HG03108 (cell line): ENCODE measurements at regions not wholly inside any gene's neighbourhood (a gene's known extent, or its start where the extent isn't known, plus 50 kb on each side); places are given as distances from the start of the nearest gene placed in this dataset.
"Not testable (repeated sequence)": the region's sequence is repeated elsewhere in the genome, so short reads cannot be mapped to it uniquely, and the experiment has no call there.

Experiments used
- ATAC-seq: cut with Tn5 transposase; IDR thresholded peaks from one replicate; pipeline ENCODE4 v1.9.1; 2021; ENCODE audit warnings: moderate library complexity; ENCODE audit not compliant: unreplicated experiment

DNA sequence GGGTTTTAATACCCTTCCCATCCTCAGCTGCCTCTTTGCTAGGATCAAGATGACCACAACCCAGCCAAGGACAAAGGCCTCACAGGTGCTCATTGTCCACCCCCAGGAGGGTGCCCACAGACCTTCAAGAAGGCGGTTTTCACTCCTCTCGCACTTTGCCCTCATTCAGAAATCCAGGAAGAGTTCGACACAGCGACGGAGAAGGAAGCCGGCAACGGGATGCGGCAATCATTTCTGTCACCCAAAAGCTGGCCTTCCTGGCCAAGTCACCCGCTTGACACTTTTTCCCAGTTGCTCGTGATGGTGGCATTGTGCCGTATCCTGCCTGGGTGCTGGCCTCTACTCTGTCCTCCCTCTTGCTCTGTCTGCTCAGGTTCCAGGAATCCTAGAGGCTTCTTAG, 293.0 kb upstream of the ZNF337 start:
- not testable (repeated sequence) for ATAC-seq

DNA sequence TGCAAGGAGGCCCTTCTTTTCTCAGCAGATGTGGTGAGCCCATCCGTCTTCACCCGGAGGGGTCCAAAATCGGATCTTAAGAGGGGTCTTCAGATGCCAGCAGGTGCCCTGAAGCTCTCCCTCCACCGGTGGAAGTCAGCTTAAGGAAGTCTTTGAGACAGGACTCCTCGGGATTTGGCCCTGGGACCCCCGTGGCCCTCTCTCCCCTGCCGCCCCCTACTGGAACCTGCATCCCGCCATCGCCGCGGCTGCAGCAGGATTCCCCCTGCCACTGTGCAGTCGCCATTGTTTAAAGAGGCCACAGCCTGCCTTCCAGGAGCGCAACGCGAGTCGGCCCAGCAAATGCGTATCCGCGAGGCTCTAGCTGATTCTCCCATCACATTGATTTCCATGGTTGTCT, 292.5 kb upstream of the ZNF337 start:
- no peak for ATAC-seq

DNA sequence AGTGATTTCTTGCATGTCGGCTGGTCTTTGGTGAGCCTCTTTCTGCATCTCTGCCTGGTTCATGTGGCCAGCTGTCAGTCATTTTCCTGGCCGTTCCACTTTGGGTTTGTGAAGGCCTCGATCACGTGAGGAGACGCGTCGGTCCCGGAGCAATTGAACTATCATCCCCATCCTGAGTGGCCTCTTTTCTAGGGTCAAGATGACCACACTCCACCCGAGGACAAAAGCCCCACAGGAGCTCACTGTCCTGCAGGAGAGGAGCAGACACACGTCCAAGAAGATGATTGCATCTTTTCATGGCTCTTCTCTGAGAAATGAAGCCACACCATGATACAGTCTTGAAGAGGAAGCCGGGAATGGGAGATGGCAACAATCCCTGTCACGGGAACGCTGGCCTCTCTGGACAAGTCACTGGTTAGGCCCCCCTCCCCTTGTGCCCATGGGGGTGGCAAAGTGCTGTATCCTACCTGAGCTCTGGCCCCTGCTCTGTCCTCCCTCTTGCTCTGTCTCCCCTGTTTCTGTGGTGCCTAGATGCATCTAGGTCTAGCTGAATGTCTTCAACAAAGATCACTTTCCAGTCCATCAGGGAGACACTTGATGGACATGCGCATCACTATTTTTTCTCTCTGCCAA, 291.4 kb upstream of the ZNF337 start:
- ATAC-seq = not testable (repeated sequence)

DNA sequence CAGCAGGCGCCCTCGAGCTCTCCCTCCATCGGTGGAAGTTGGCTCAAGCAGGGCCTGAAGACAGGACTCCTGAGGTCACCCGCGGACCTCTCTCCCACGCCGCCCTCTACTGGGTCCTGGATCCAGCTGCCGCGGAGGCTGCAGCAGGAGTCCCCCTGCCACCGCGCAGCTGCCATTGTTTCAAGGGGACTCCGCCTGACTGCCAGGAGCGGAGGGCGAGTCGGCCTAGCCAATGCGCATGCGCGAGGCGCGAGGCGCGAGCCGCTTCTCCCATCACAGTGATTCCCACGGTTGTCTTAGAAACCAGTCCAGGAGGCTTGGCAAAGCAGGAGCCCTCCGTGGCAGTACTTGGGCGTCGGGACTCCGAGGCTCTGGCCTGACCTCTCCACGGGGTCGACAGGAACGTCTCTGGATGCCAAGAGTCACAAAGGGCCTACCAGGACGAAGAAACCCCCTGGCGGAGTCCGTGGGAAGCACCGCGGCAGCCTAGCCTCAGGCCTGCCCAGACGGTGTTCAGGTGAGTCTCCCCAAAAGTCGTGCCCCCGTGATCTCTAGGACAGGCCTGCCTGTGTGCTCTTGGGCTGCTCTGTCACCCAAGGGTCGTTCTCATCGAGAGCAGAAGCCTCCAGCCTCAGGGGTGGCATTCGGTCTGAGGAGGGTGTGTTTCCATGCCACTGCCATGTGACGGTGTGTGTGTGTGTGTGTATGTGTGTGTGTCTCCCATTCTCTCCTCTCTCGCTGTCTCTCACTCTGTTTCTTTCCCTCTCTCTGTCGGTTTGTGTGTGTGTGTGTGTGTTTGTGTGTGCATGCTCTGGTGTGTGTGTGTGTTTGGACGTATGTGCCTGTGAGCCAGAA, 290.6 kb upstream of the ZNF337 start:
- ATAC-seq = peak; percentile 66

GRCh38 chr20:25985597-25985996, 288.9 kb upstream of the ZNF337 start:
- no peak for ATAC-seq

GRCh38 chr20:25984933-25985332, 288.3 kb upstream of the ZNF337 start:
- ATAC-seq = no peak

GRCh38 chr20:25982701-25983100, 286.0 kb upstream of the ZNF337 start:
- not testable (repeated sequence) for ATAC-seq

- not testable (repeated sequence) for ATAC-seq
Measured at GRCh38 chr20:25978450-25979190, 282.0 kb upstream of the ZNF337 start.

GRCh38 chr20:25975816-25976215, 279.2 kb upstream of the ZNF337 start:
- not testable (repeated sequence) for ATAC-seq

DNA sequence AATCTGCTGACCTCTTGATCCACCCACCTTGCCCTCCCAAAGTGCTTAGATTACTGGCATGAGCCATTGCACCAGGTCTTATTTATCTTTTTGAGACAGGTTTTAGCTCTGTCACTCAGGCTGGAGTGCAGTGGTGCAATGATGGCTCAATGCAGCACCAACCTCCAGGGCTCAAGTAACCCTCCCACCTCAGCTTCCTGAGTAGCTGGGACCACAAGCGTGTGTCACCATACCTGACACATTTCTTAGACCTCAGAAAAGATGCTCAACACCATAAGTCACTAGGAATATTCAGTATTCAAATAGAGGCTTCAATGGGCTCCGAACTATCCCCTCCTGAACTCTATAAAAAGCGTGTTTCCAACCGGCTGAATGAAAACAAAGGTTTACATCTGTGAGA, 268.6 kb upstream of the ZNF337 start:
- not testable (repeated sequence) for ATAC-seq

GRCh38 chr20:25953876-25954275, 257.2 kb upstream of the ZNF337 start:
- not testable (repeated sequence) for ATAC-seq

GRCh38 chr20:25935230-25935629, 238.6 kb upstream of the ZNF337 start:
- not testable (repeated sequence) for ATAC-seq

GRCh38 chr20:25932806-25933205, 236.2 kb upstream of the ZNF337 start:
- not testable (repeated sequence) for ATAC-seq

- ATAC-seq = not testable (repeated sequence)
Measured at GRCh38 chr20:25932170-25932569, 235.5 kb upstream of the ZNF337 start.

GRCh38 chr20:25902321-25902720, 205.7 kb upstream of the ZNF337 start:
- not testable (repeated sequence) for ATAC-seq

- not testable (repeated sequence) for ATAC-seq
Measured at GRCh38 chr20:25898663-25899062, 202.0 kb upstream of the ZNF337 start.

DNA sequence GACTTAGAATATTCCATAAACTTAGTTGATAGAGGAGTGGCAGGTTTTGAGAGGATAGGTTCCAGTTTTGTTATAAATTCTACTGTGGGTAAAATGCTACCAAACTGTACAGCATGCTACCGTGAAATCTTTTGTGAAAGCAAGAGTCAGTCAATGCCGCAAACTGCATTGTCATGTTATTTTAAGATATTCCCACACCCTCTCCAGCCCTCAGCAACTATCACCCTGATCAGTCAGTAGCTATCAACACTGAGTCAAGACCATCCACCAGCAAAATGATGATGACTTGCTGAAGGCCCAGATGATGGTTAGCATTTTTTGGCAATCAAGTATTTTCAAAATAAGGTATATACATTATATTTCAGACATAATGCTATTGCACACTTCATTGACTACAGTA, 182.4 kb upstream of the ZNF337 start:
- not testable (repeated sequence) for ATAC-seq

- not testable (repeated sequence) for ATAC-seq
Measured at GRCh38 chr20:25868650-25868979, 172.0 kb upstream of the ZNF337 start.

DNA sequence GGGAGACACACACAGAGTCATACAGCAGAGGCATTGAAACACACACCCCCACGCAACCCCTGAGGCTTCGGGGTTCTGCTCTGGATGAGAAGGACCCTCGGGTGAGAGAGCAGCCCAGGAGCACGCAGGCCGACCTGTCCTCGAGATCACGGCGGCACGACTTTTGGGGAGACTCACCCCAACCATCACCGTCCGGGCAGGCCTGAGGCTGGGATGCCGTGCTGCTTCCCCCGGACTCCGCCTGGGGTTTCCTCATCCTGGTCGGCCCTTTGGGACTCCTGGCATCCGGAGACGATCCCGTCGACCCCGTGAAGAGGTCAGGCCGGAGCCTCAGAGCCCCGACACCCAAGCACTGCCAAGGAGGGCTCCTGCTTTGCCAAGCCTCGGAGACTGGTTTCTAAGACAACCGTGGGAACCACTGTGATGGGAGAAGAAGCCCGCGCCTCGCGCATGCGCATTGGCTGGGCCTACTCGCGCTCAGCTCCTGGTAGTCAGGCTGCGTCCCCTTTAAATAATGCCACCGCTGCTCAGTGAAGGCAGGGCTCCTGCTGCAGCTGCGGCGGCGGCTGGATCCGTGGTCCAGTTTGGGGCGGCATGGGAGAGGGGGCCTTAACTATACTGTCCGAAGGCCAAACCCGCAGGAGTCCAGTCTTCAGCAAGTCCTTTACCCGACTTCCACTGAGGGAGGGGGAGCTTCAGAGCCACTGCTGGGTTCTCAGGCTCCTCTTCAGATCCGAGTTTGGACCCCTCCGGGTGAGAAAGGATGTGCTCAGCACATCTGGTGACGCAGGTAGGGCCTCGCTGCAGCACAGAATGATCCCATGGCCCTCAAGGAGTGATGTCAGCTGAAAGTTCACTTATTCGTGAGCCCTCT, 171.4 kb upstream of the ZNF337 start:
- ATAC-seq = no peak

- ATAC-seq = not testable (repeated sequence)
Measured at GRCh38 chr20:25867015-25867775, 170.5 kb upstream of the ZNF337 start.
